GM23338 (cell line): ENCODE measurements at regions not wholly inside any gene's neighbourhood (a gene's known extent, or its start where the extent isn't known, plus 50 kb on each side); places are given as distances from the start of the nearest gene placed in this dataset.

Source experiments
- ATAC-seq: fragments of 200-7000 bp; cut with Tn5 transposase; 3 replicates; pipeline ENCODE4 v1.9.1; 2020
- DNase-seq: peaks from one replicate; pipeline ENCODE4 v3.0.0-alpha.2; 2015; ENCODE audit warnings: low spot score
- H2AFZ ChIP-seq: fragments of 200-600 bp; sonication (generic); 2 replicates; pipeline ENCODE4 v1.8.0; 2016; ENCODE audit warnings: antibody characterized with exemption, mild to moderate bottlenecking, moderate library complexity
- H3F3A ChIP-seq: fragments of 200-600 bp; sonication (generic); replicated peaks from 2 replicates; pipeline ENCODE4 v1.8.0; 2017; ENCODE audit warnings: antibody characterized with exemption, mixed run types, low read depth
- H3K27ac ChIP-seq: fragments of 200-600 bp; sonication (generic); 2 replicates; pipeline ENCODE4 v1.6.1; 2016; ENCODE audit warnings: low read depth
- H3K27me3 ChIP-seq: fragments of 200-600 bp; sonication (generic); 2 replicates; pipeline ENCODE4 v1.8.0; 2016; ENCODE audit warnings: mild to moderate bottlenecking, mixed run types, moderate library complexity; ENCODE audit not compliant: insufficient read depth
- H3K36me3 ChIP-seq: fragments of 200-600 bp; sonication (generic); 2 replicates; pipeline ENCODE4 v1.8.0; 2016; ENCODE audit warnings: mild to moderate bottlenecking; ENCODE audit not compliant: insufficient read depth
- H3K4me1 ChIP-seq: fragments of 200-600 bp; sonication (generic); 2 replicates; pipeline ENCODE4 v1.8.0; 2016; ENCODE audit warnings: mild to moderate bottlenecking, moderate library complexity; ENCODE audit not compliant: insufficient read depth
- H3K4me2 ChIP-seq: fragments of 200-600 bp; sonication (generic); 2 replicates; pipeline ENCODE4 v1.7.1; 2017; ENCODE audit warnings: mixed run types
- H3K4me3 ChIP-seq: fragments of 200-600 bp; sonication (generic); 2 replicates; pipeline ENCODE4 v1.6.1; 2016; ENCODE audit warnings: mixed run types
- H3K79me2 ChIP-seq: fragments of 200-600 bp; sonication (generic); replicated peaks from 2 replicates; pipeline ENCODE4 v1.8.0; 2017; ENCODE audit warnings: mild to moderate bottlenecking; ENCODE audit not compliant: insufficient read depth
- H3K9me2 ChIP-seq: fragments of 200-600 bp; sonication (generic); 2 replicates; pipeline ENCODE4 v1.8.0; 2017; ENCODE audit not compliant: insufficient read depth
- H4K20me1 ChIP-seq: fragments of 200-600 bp; sonication (generic); replicated peaks from 2 replicates; pipeline ENCODE4 v1.8.0; 2017; ENCODE audit warnings: mild to moderate bottlenecking; ENCODE audit not compliant: insufficient read depth
- H3K27ac Mint-ChIP-seq: 2 replicates; pipeline ENCODE4 v1.8.0; 2020; ENCODE audit warnings: inconsistent platforms, mild to moderate bottlenecking, moderate library complexity, mixed read lengths
- H3K27me3 Mint-ChIP-seq: 3 replicates; pipeline ENCODE4 v1.8.0; 2022; ENCODE audit warnings: low read depth, mild to moderate bottlenecking, moderate library complexity, mixed read lengths, inconsistent platforms; ENCODE audit not compliant: insufficient read depth, poor library complexity
- H3K36me3 Mint-ChIP-seq: 3 replicates; pipeline ENCODE4 v1.8.0; 2021; ENCODE audit warnings: low read depth, mild to moderate bottlenecking, inconsistent platforms, moderate library complexity, mixed read lengths
- H3K4me1 Mint-ChIP-seq: 3 replicates; pipeline ENCODE4 v1.8.0; 2020; ENCODE audit warnings: mild to moderate bottlenecking, inconsistent platforms, mixed read lengths
- H3K4me3 Mint-ChIP-seq: 3 replicates; pipeline ENCODE4 v1.8.0; 2021; ENCODE audit warnings: moderate library complexity, mild to moderate bottlenecking, inconsistent platforms, mixed read lengths
- H3K9me3 Mint-ChIP-seq: 3 replicates; pipeline ENCODE4 v1.8.0; 2020; ENCODE audit warnings: moderate library complexity, mild to moderate bottlenecking, inconsistent platforms, mixed read lengths
- CREB1 ChIP-seq: fragments of 250-450 bp; sonication (Bioruptor Pico); IDR thresholded peaks from 2 replicates; pipeline ENCODE4 v1.5.0; 2020; ENCODE audit warnings: low read depth, mild to moderate bottlenecking, moderate library complexity
- CTCF ChIP-seq, 2 experiments: fragments of 200-600 bp in 1 of 2; sonication (generic) in 1 of 2; conservative IDR thresholded peaks; 2 replicates each; pipeline versions ENCODE4 v1.5.1 to v1.6.1; 2016 to 2017; ENCODE audit warnings: antibody characterized with exemption in 2 of 2, low read depth in 2 of 2, mild to moderate bottlenecking in 2 of 2, moderate library complexity in 1 of 2
- ETS1 ChIP-seq: IDR thresholded peaks from 2 replicates; pipeline ENCODE4 v1.6.1; 2016; ENCODE audit warnings: antibody characterized with exemption
- EZH2phosphoT487 ChIP-seq: fragments of 200-600 bp; sonication (generic); IDR thresholded peaks from one replicate; pipeline ENCODE4 v1.8.1; 2018; ENCODE audit warnings: antibody characterized with exemption; ENCODE audit not compliant: unreplicated experiment
- POLR2AphosphoS5 ChIP-seq: IDR thresholded peaks from 2 replicates; pipeline ENCODE4 v1.6.1; 2016; ENCODE audit warnings: antibody characterized with exemption, low read depth
- STAT1 ChIP-seq: IDR thresholded peaks from one replicate; pipeline ENCODE4 v1.6.1; 2016; ENCODE audit warnings: antibody characterized with exemption; ENCODE audit not compliant: unreplicated experiment
- ZNF114 ChIP-seq: fragments of 250-450 bp; sonication (Bioruptor Pico); IDR thresholded peaks from 2 replicates; pipeline ENCODE4 v1.5.0; 2020; ENCODE audit warnings: mild to moderate bottlenecking, moderate library complexity
- ZNF462 ChIP-seq: fragments of 250-450 bp; sonication (Bioruptor Pico); IDR thresholded peaks from 2 replicates; pipeline ENCODE4 v1.5.0; 2020; ENCODE audit warnings: mild to moderate bottlenecking, moderate library complexity

GRCh38 chr6:77332915-77333623, 130.2 kb downstream of the HTR1B start:
- DNase-seq (no peak), ATAC-seq (no peak)
- Histone ChIP-seq H3K79me2 (no peaks in the 10 kb centered on the region), H3K4me1 (peaks cover 12% of the 10 kb centered on the region), H3K9me2 (no peaks in the 10 kb centered on the region), H3F3A (no peaks in the 10 kb centered on the region), H3K36me3 (no peaks in the 10 kb centered on the region), H4K20me1 (no peaks in the 10 kb centered on the region), H3K4me3 (no peak overlapping the region), H3K27me3 (no peaks in the 10 kb centered on the region), H3K4me2 (no peak overlapping the region), H3K27ac (no peak overlapping the region), H2AFZ (no peak overlapping the region)
- no peak overlapping the region for H3K4me3 Mint-ChIP-seq
- peaks cover 28% of the 10 kb centered on the region for H3K4me1 Mint-ChIP-seq
- TF ChIP-seq ZNF114 (no peak), EZH2phosphoT487 (no peak), ETS1 (no peak), ZNF462 (CRISPR knock-in tag) (no peak), CREB1 (CRISPR knock-in tag) (no peak), CTCF (conservative IDR thresholded peaks at IDR 0.05; ENCODE audit: low read depth in 2 of 2) (no peak), POLR2AphosphoS5 (no peak), STAT1 (no peak)
- H3K27me3 Mint-ChIP-seq: no peaks in the 10 kb centered on the region
- peaks cover 36% of the 10 kb centered on the region for H3K36me3 Mint-ChIP-seq
- H3K27ac Mint-ChIP-seq: no peak overlapping the region
- H3K9me3 Mint-ChIP-seq: peaks cover 37% of the 10 kb centered on the region
